SU-DHL-6 (cell line): ENCODE measurements at regions not wholly inside any gene's neighbourhood (a gene's known extent, or its start where the extent isn't known, plus 50 kb on each side); places are given as distances from the start of the nearest gene placed in this dataset.

Experiments used
- H2AFZ ChIP-seq: fragments of 200-600 bp; sonication (generic); 2 replicates; pipeline ENCODE4 v1.6.1; 2014; ENCODE audit warnings: low read depth, mild to moderate bottlenecking, moderate library complexity, mixed read lengths, antibody characterized with exemption, low read length; ENCODE audit not compliant: severe bottlenecking
- H3F3A ChIP-seq: fragments of 200-600 bp; shearing (Covaris generic); 2 replicates; pipeline ENCODE4 v1.6.0; 2016; ENCODE audit warnings: antibody characterized with exemption, mild to moderate bottlenecking; ENCODE audit not compliant: insufficient read depth
- H3K27ac ChIP-seq: fragments of 200-600 bp; sonication (generic); 2 replicates; pipeline ENCODE4 v1.5.1; 2016; ENCODE audit warnings: low read depth, mild to moderate bottlenecking, low read length, moderate library complexity, mixed read lengths
- H3K27me3 ChIP-seq: fragments of 200-600 bp; sonication (generic), shearing (Covaris generic); 2 replicates; pipeline ENCODE4 v1.6.0; 2014; ENCODE audit warnings: mild to moderate bottlenecking, low read length
- H3K36me3 ChIP-seq: fragments of 200-600 bp; sonication (generic); 2 replicates; pipeline ENCODE4 v1.6.1; 2014; ENCODE audit warnings: mild to moderate bottlenecking, low read length, mixed read lengths
- H3K4me2 ChIP-seq: fragments of 300-600, 200-600 bp; shearing (Covaris generic), sonication (generic); 2 replicates; pipeline ENCODE4 v1.6.0; 2014; ENCODE audit warnings: low read length, low read depth, mild to moderate bottlenecking; ENCODE audit not compliant: poor library complexity, severe bottlenecking
- H3K4me3 ChIP-seq: fragments of 200-600 bp; sonication (generic); 2 replicates; pipeline ENCODE4 v1.5.1; 2014; ENCODE audit warnings: antibody characterized with exemption, low read length, mild to moderate bottlenecking, mixed read lengths; ENCODE audit not compliant: insufficient read depth, poor library complexity, severe bottlenecking
- H3K79me2 ChIP-seq: fragments of 200-600 bp; sonication (generic); 2 replicates; pipeline ENCODE4 v1.6.1; 2014; ENCODE audit warnings: mild to moderate bottlenecking, low read length, moderate library complexity; ENCODE audit not compliant: insufficient read depth
- H3K9ac ChIP-seq: fragments of 200-600 bp; sonication (generic); 2 replicates; pipeline ENCODE4 v1.7.0; 2014; ENCODE audit warnings: mild to moderate bottlenecking, low read length
- H3K9me2 ChIP-seq: fragments of 200-600 bp; sonication (generic); replicated peaks from 2 replicates; pipeline ENCODE4 v1.6.1; 2014; ENCODE audit warnings: low read length; ENCODE audit not compliant: insufficient read depth
- H3K9me3 ChIP-seq: fragments of 200-600 bp; sonication (generic); 2 replicates; pipeline ENCODE4 v1.6.1; 2014; ENCODE audit warnings: low read length, mixed read lengths; ENCODE audit not compliant: insufficient read depth
- H4K20me1 ChIP-seq: fragments of 200-600 bp; sonication (generic); 2 replicates; pipeline ENCODE4 v1.6.1; 2014; ENCODE audit warnings: low read depth, mild to moderate bottlenecking, antibody characterized with exemption, low read length, moderate library complexity, mixed read lengths
- EZH2phosphoT487 ChIP-seq: fragments of 200-600 bp; sonication (generic), shearing (Covaris generic); conservative IDR thresholded peaks from 2 replicates; pipeline ENCODE4 v1.6.1; 2018; ENCODE audit warnings: mild to moderate bottlenecking, antibody characterized with exemption, low read length, moderate library complexity, mixed read lengths
- TF ChIP-seq, protein P1 (sequence below): fragments of 200-600 bp; sonication (generic); IDR thresholded peaks from one replicate; pipeline ENCODE4 v1.5.1; 2017; ENCODE audit warnings: antibody characterized with exemption, mild to moderate bottlenecking, low read length, moderate library complexity; ENCODE audit not compliant: insufficient read depth, poor library complexity, severe bottlenecking

GRCh38 chr13:58004751-58005150 is 373.2 kb downstream of the PCDH17 start:
- Histone ChIP-seq H3K27me3 (no peaks in the 10 kb centered on the region), H3K79me2 (no peaks in the 10 kb centered on the region), H2AFZ (peak overlapping the region; percentile 54), H3K27ac (no peak overlapping the region), H3K4me3 (no peak overlapping the region), H3K4me2 (no peak overlapping the region), H3F3A (no peaks in the 10 kb centered on the region), H3K36me3 (no peaks in the 10 kb centered on the region), H4K20me1 (no peaks in the 10 kb centered on the region), H3K9me2 (no peaks in the 10 kb centered on the region), H3K9ac (no peak overlapping the region), H3K9me3 (no peaks in the 10 kb centered on the region)
- TF ChIP-seq EZH2phosphoT487 = no peak
- TF ChIP-seq, protein P1, sequence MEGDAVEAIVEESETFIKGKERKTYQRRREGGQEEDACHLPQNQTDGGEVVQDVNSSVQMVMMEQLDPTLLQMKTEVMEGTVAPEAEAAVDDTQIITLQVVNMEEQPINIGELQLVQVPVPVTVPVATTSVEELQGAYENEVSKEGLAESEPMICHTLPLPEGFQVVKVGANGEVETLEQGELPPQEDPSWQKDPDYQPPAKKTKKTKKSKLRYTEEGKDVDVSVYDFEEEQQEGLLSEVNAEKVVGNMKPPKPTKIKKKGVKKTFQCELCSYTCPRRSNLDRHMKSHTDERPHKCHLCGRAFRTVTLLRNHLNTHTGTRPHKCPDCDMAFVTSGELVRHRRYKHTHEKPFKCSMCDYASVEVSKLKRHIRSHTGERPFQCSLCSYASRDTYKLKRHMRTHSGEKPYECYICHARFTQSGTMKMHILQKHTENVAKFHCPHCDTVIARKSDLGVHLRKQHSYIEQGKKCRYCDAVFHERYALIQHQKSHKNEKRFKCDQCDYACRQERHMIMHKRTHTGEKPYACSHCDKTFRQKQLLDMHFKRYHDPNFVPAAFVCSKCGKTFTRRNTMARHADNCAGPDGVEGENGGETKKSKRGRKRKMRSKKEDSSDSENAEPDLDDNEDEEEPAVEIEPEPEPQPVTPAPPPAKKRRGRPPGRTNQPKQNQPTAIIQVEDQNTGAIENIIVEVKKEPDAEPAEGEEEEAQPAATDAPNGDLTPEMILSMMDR = no peak

DNA sequence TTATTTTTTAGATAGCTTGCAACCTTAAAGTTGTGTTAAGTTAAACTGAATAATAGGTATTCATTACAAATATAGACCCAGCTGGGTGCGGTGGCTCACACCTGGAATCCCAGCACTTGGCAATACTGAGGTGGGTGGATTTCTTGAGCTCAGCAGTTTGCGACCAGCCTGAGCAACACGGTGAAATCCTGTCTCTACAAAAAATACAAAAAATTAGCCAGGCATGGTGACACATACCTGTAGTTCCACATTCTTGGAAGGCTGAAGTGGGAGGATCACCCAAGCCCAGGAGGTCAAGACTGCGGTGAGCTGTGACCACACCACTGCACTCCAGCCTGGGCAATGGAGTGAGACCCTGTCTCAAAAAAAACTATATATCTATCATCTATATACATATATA is 386.5 kb downstream of the PCDH17 start:
- TF ChIP-seq, protein P1 = no peak
- TF ChIP-seq EZH2phosphoT487 = no peak
- Histone ChIP-seq H4K20me1 (no peaks in the 10 kb centered on the region), H3K79me2 (no peaks in the 10 kb centered on the region), H3K36me3 (no peaks in the 10 kb centered on the region), H2AFZ (no peak overlapping the region), H3F3A (no peaks in the 10 kb centered on the region), H3K27ac (no peak overlapping the region), H3K27me3 (no peaks in the 10 kb centered on the region), H3K4me2 (no peak overlapping the region), H3K9ac (no peak overlapping the region), H3K9me2 (no peaks in the 10 kb centered on the region), H3K9me3 (no peaks in the 10 kb centered on the region), H3K4me3 (no peak overlapping the region)

GRCh38 chr13:58018865-58019264 is 387.3 kb downstream of the PCDH17 start:
- H3K27ac ChIP-seq = no peak overlapping the region
- H3K27me3 ChIP-seq = no peaks in the 10 kb centered on the region
- no peaks in the 10 kb centered on the region for H3K9me2 ChIP-seq
- H3K79me2 ChIP-seq = no peaks in the 10 kb centered on the region
- H4K20me1 ChIP-seq = no peaks in the 10 kb centered on the region
- no peaks in the 10 kb centered on the region for H3F3A ChIP-seq
- H3K36me3 ChIP-seq = no peaks in the 10 kb centered on the region
- H3K4me3 ChIP-seq = no peak overlapping the region
- no peak overlapping the region for H3K9ac ChIP-seq
- TF ChIP-seq, protein P1 = no peak
- no peak for TF ChIP-seq EZH2phosphoT487
- H3K4me2 ChIP-seq = no peak overlapping the region
- no peak overlapping the region for H2AFZ ChIP-seq
- no peaks in the 10 kb centered on the region for H3K9me3 ChIP-seq

- H3K4me3 ChIP-seq = no peak overlapping the region
- no peaks in the 10 kb centered on the region for H3K36me3 ChIP-seq
- H3K9me3 ChIP-seq = no peaks in the 10 kb centered on the region
- H3K4me2 ChIP-seq = no peak overlapping the region
- no peak overlapping the region for H3K27ac ChIP-seq
- H3F3A ChIP-seq = no peaks in the 10 kb centered on the region
- no peaks in the 10 kb centered on the region for H3K27me3 ChIP-seq
- H4K20me1 ChIP-seq = no peaks in the 10 kb centered on the region
- no peaks in the 10 kb centered on the region for H3K79me2 ChIP-seq
- H3K9ac ChIP-seq = no peak overlapping the region
- H2AFZ ChIP-seq = no peak overlapping the region
- TF ChIP-seq EZH2phosphoT487 = no peak
- TF ChIP-seq, protein P1 = no peak
- no peaks in the 10 kb centered on the region for H3K9me2 ChIP-seq
Measured at GRCh38 chr13:58024103-58024502, 392.6 kb downstream of the PCDH17 start.
